Fibroblast of lung (primary cell): ENCODE measurements at regions not wholly inside any gene's neighbourhood (a gene's known extent, or its start where the extent isn't known, plus 50 kb on each side); places are given as distances from the start of the nearest gene placed in this dataset.

ENCODE experiments used
- EZH2 ChIP-seq: IDR thresholded peaks from 2 replicates; pipeline ENCODE4 v1.5.1; 2012; ENCODE audit warnings: low read length, control low read depth, mild to moderate bottlenecking; ENCODE audit errors: missing control alignments
- TF ChIP-seq, protein P1 (sequence below), 2 donors: IDR thresholded peaks in 1 of 2; conservative IDR thresholded peaks in 1 of 2; 1 replicate in 1 of 2; 2 replicates in 1 of 2; pipeline ENCODE4 v1.5.1; 2011 to 2012; ENCODE audit warnings: low read length in 2 of 2, control low read depth in 1 of 2, inconsistent platforms in 1 of 2, low read depth in 1 of 2, mild to moderate bottlenecking in 1 of 2

DNA sequence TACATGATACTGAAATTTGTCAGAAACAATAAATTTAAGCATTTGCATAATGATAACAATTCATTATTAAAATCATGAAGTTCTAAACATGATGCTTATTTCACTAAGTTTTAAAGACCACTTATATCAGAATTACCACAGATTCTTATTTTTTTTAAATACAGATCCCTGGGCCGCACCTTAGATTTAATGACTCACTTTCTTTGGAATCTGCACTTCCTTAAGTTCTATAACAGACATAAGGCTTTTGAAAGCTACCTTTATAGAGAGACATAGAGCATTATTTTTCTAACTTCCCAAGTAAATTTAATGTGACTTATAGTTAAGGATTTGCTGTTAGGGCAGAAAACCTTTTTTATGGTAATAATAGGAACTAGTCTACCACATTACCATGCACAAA is 214.9 kb downstream of the IPMK start:
- TF ChIP-seq, protein P1, sequence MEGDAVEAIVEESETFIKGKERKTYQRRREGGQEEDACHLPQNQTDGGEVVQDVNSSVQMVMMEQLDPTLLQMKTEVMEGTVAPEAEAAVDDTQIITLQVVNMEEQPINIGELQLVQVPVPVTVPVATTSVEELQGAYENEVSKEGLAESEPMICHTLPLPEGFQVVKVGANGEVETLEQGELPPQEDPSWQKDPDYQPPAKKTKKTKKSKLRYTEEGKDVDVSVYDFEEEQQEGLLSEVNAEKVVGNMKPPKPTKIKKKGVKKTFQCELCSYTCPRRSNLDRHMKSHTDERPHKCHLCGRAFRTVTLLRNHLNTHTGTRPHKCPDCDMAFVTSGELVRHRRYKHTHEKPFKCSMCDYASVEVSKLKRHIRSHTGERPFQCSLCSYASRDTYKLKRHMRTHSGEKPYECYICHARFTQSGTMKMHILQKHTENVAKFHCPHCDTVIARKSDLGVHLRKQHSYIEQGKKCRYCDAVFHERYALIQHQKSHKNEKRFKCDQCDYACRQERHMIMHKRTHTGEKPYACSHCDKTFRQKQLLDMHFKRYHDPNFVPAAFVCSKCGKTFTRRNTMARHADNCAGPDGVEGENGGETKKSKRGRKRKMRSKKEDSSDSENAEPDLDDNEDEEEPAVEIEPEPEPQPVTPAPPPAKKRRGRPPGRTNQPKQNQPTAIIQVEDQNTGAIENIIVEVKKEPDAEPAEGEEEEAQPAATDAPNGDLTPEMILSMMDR (conservative IDR thresholded peaks at IDR 0.05 in 1 of 2, IDR thresholded peaks at IDR 0.05 in 1 of 2; ENCODE audit: low read depth in 1 of 2, low read length in 2 of 2): no peak
- TF ChIP-seq EZH2: no peak
